ENCODE measurements at regions not wholly inside any gene's neighbourhood (a gene's known extent, or its start where the extent isn't known, plus 50 kb on each side); places are given as distances from the start of the nearest gene placed in this dataset.
"Not testable (repeated sequence)": the region's sequence is repeated elsewhere in the genome, so short reads cannot be mapped to it uniquely, and the experiment has no call there.

- POLR2A ChIA-PET: interaction anchor here (0.7 to 0.9 kb wide), 3 partner anchors 46 to 535 kb away, joined by 3 read pairs; no protein-coding TSS in a partner anchor
- H3K4me1 Mint-ChIP-seq (ENCODE audit: insufficient read depth, unreplicated experiment): peaks cover 26% of the 10 kb centered on the region
- CTCF ChIA-PET: no interaction called here
- TF ChIP-seq CTCF (IDR thresholded peaks at IDR 0.05; ENCODE audit: unreplicated experiment): no peak
- BruUV-seq (replicated peaks): no TSS peak
- H3K9me3 Mint-ChIP-seq (ENCODE audit: unreplicated experiment): no peaks in the 10 kb centered on the region
- DNase-seq (ENCODE audit: unreplicated experiment): no peak
- H3K4me3 Mint-ChIP-seq (ENCODE audit: unreplicated experiment): no peak overlapping the region
- H3K36me3 Mint-ChIP-seq (ENCODE audit: insufficient read depth, unreplicated experiment): no peaks in the 10 kb centered on the region
- intact Hi-C loops (cut with micrococcal nuclease): loop anchor here (10.0 kb wide), 1 partner anchor 82 kb away; no protein-coding TSS in a partner anchor
- no peaks in the 10 kb centered on the region for H3K27me3 Mint-ChIP-seq (ENCODE audit: insufficient read depth, unreplicated experiment)
- H3K27ac Mint-ChIP-seq (ENCODE audit: low read depth, unreplicated experiment): no peak overlapping the region
These were observed 184.6 kb upstream of the CMC1 start for GRCh38 chr3:28056806-28057205.

GRCh38 chr3:28057539-28057938 is 183.9 kb upstream of the CMC1 start:
- Mint-ChIP-seq H3K27me3 (ENCODE audit: insufficient read depth, unreplicated experiment) (no peaks in the 10 kb centered on the region), H3K36me3 (ENCODE audit: insufficient read depth, unreplicated experiment) (no peaks in the 10 kb centered on the region), H3K27ac (ENCODE audit: low read depth, unreplicated experiment) (no peak overlapping the region), H3K4me3 (ENCODE audit: unreplicated experiment) (no peak overlapping the region), H3K4me1 (ENCODE audit: insufficient read depth, unreplicated experiment) (peaks cover 19% of the 10 kb centered on the region), H3K9me3 (ENCODE audit: unreplicated experiment) (no peaks in the 10 kb centered on the region)
- no peak for TF ChIP-seq CTCF (IDR thresholded peaks at IDR 0.05; ENCODE audit: unreplicated experiment)
- BruUV-seq (replicated peaks): no TSS peak
- DNase-seq (ENCODE audit: unreplicated experiment): no peak
- ChIA-PET POLR2A (no interaction called here), CTCF (no interaction called here)
- intact Hi-C loops (cut with micrococcal nuclease): loop anchor here (10.0 kb wide), 1 partner anchor 83 kb away; no protein-coding TSS in a partner anchor

GRCh38 chr3:28059199-28059598 is 182.2 kb upstream of the CMC1 start:
- DNase-seq (ENCODE audit: unreplicated experiment); H3K27ac Mint-ChIP-seq (ENCODE audit: low read depth, unreplicated experiment); H3K4me3 Mint-ChIP-seq (ENCODE audit: unreplicated experiment); H3K4me1 Mint-ChIP-seq (ENCODE audit: insufficient read depth, unreplicated experiment); BruUV-seq (replicated peaks); H3K36me3 Mint-ChIP-seq (ENCODE audit: insufficient read depth, unreplicated experiment); H3K27me3 Mint-ChIP-seq (ENCODE audit: insufficient read depth, unreplicated experiment); POLR2A ChIA-PET; H3K9me3 Mint-ChIP-seq (ENCODE audit: unreplicated experiment); CTCF ChIA-PET: not testable (repeated sequence)
- intact Hi-C loops (cut with micrococcal nuclease): loop anchor here (10.0 kb wide), 1 partner anchor 84 kb away; no protein-coding TSS in a partner anchor

GRCh38 chr3:28066020-28066419 is 175.4 kb upstream of the CMC1 start:
- H3K4me1 Mint-ChIP-seq (ENCODE audit: insufficient read depth, unreplicated experiment): no peaks in the 10 kb centered on the region
- no TSS peak for BruUV-seq (replicated peaks)
- no peak for TF ChIP-seq CTCF (IDR thresholded peaks at IDR 0.05; ENCODE audit: unreplicated experiment)
- H3K27ac Mint-ChIP-seq (ENCODE audit: low read depth, unreplicated experiment): no peak overlapping the region
- H3K4me3 Mint-ChIP-seq (ENCODE audit: unreplicated experiment): no peak overlapping the region
- H3K9me3 Mint-ChIP-seq (ENCODE audit: unreplicated experiment): no peaks in the 10 kb centered on the region
- DNase-seq (ENCODE audit: unreplicated experiment): no peak
- POLR2A ChIA-PET: no interaction called here
- CTCF ChIA-PET: interaction anchor here (0.5 kb wide), 1 partner anchor 563 kb away, joined by 3 read pairs; no protein-coding TSS in a partner anchor
- intact Hi-C loops (cut with micrococcal nuclease): no loop called here
- H3K27me3 Mint-ChIP-seq (ENCODE audit: insufficient read depth, unreplicated experiment): no peaks in the 10 kb centered on the region
- no peaks in the 10 kb centered on the region for H3K36me3 Mint-ChIP-seq (ENCODE audit: insufficient read depth, unreplicated experiment)

GRCh38 chr3:28067014-28067413 is 174.4 kb upstream of the CMC1 start:
- no TSS peak for BruUV-seq (replicated peaks)
- intact Hi-C loops (cut with micrococcal nuclease): no loop called here
- no peaks in the 10 kb centered on the region for H3K9me3 Mint-ChIP-seq (ENCODE audit: unreplicated experiment)
- no peak overlapping the region for H3K4me3 Mint-ChIP-seq (ENCODE audit: unreplicated experiment)
- H3K27me3 Mint-ChIP-seq (ENCODE audit: insufficient read depth, unreplicated experiment): no peaks in the 10 kb centered on the region
- H3K4me1 Mint-ChIP-seq (ENCODE audit: insufficient read depth, unreplicated experiment): no peaks in the 10 kb centered on the region
- POLR2A ChIA-PET: interaction anchor here (1.3 kb wide), 1 partner anchor 11 kb away, joined by 3 read pairs; no protein-coding TSS in a partner anchor
- no peaks in the 10 kb centered on the region for H3K36me3 Mint-ChIP-seq (ENCODE audit: insufficient read depth, unreplicated experiment)
- DNase-seq (ENCODE audit: unreplicated experiment): no peak
- CTCF ChIA-PET: interaction anchor here (1.1 kb wide), 1 partner anchor 346 kb away, joined by 4 read pairs; no protein-coding TSS in a partner anchor
- TF ChIP-seq CTCF (IDR thresholded peaks at IDR 0.05; ENCODE audit: unreplicated experiment): no peak
- no peak overlapping the region for H3K27ac Mint-ChIP-seq (ENCODE audit: low read depth, unreplicated experiment)
